DND-41 (cell line): ENCODE measurements at regions not wholly inside any gene's neighbourhood (a gene's known extent, or its start where the extent isn't known, plus 50 kb on each side); places are given as distances from the start of the nearest gene placed in this dataset.

ENCODE experiments used
- ATAC-seq: fragments of 200-7000 bp; cut with Tn5 transposase; 3 replicates; pipeline ENCODE4 v1.9.1; 2021; ENCODE audit warnings: low read depth; ENCODE audit not compliant: insufficient read depth
- DNase-seq: peaks from one replicate; pipeline ENCODE4 v3.0.0-alpha.2; 2020
- H2AFZ ChIP-seq: 2 replicates; pipeline ENCODE4 v1.6.0; 2012; ENCODE audit warnings: low read depth, low read length
- H3K27ac ChIP-seq: 2 replicates; pipeline ENCODE4 v1.5.1; 2012; ENCODE audit warnings: low read length, inconsistent platforms
- H3K27me3 ChIP-seq: fragments of 200-600 bp; sonication (generic); 2 replicates; pipeline ENCODE4 v1.6.0; 2012; ENCODE audit warnings: low read length, mild to moderate bottlenecking, inconsistent platforms; ENCODE audit not compliant: insufficient read depth, poor library complexity
- H3K36me3 ChIP-seq: 2 replicates; pipeline ENCODE4 v1.5.1; 2012; ENCODE audit warnings: low read length, inconsistent platforms; ENCODE audit not compliant: insufficient read depth
- H3K4me1 ChIP-seq: 2 replicates; pipeline ENCODE4 v1.5.1; 2012; ENCODE audit warnings: mild to moderate bottlenecking, low read length; ENCODE audit not compliant: insufficient read depth
- H3K4me2 ChIP-seq: 2 replicates; pipeline ENCODE4 v1.6.0; 2012; ENCODE audit warnings: mild to moderate bottlenecking, moderate library complexity, low read length, inconsistent platforms; ENCODE audit not compliant: insufficient read depth
- H3K4me3 ChIP-seq, 2 experiments: fragments of 200-600 bp in 1 of 2; shearing (Covaris generic) in 1 of 2; 2 replicates each; pipeline ENCODE4 v1.5.1; 2012 to 2016; ENCODE audit warnings: inconsistent platforms in 2 of 2, low read length in 2 of 2, mild to moderate bottlenecking in 2 of 2, low read depth in 1 of 2, moderate library complexity in 1 of 2
- H3K79me2 ChIP-seq: 2 replicates; pipeline ENCODE4 v1.6.0; 2012; ENCODE audit warnings: low read length, inconsistent platforms; ENCODE audit not compliant: insufficient read depth
- H3K9ac ChIP-seq: 2 replicates; pipeline ENCODE4 v1.6.0; 2012; ENCODE audit warnings: low read depth, mild to moderate bottlenecking, inconsistent platforms, low read length, moderate library complexity
- H3K9me3 ChIP-seq: 2 replicates; pipeline ENCODE4 v1.5.1; 2012; ENCODE audit warnings: low read length, moderate library complexity, mild to moderate bottlenecking, inconsistent platforms; ENCODE audit not compliant: insufficient read depth, severe bottlenecking
- H4K20me1 ChIP-seq: 2 replicates; pipeline ENCODE4 v1.6.0; 2012; ENCODE audit warnings: low read length; ENCODE audit not compliant: insufficient read depth
- EZH2 ChIP-seq: IDR thresholded peaks from 3 replicates; pipeline ENCODE4 v1.6.1; 2012; ENCODE audit warnings: borderline replicate concordance, low read depth, mild to moderate bottlenecking, moderate library complexity, low read length, inconsistent platforms; ENCODE audit not compliant: severe bottlenecking
- TF ChIP-seq, protein P1 (sequence below): IDR thresholded peaks from 2 replicates; pipeline ENCODE4 v1.5.1; 2012; ENCODE audit warnings: borderline replicate concordance, low read length, moderate library complexity, mild to moderate bottlenecking; ENCODE audit not compliant: poor library complexity, severe bottlenecking; ENCODE audit errors: extremely low read depth

DNA sequence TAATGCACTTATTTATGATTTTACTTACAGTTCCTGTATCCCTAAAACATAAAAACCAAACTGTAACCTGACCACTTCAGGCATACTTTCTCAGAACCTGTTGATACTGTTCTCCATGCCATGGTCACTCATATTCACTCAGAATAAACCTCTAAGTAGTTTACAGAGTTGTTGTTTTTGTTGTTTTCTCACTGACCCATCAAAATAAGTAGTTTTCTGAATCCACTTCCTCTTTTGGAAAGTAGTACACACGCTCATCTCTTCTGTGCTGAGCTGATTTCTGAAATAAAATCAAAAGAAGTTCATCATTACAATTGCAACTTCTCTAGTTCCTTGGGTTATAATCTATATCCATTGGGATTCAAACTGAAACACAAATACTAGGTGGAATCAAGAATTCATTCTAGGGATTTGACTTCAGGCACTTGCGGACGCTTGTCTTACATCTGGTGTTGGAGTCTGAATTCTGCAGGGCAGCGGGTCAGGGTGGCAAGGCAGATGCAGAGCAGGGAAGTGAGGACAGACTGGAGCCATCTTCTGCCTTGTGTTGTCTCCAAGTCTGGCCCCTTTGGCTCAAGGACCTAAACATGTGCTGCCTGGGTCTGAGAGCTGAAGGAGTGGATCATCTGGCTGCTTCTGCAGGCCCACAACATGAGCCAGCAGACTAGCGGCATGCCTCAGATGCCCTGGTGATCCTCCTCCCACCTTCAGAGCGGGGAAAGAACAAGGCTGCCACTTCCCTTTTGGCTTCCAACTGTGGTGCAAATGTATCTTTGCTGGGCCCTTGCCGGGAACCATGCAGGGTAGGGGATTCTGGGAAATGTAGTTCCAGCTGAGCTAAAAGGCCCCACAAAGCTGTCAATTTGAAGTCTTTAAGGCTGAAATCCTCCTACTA is 167.9 kb upstream of the MYLIP start:
- no peaks in the 10 kb centered on the region for H4K20me1 ChIP-seq
- no peaks in the 10 kb centered on the region for H3K27me3 ChIP-seq
- no peak overlapping the region for H3K4me2 ChIP-seq
- H3K4me1 ChIP-seq, result no peaks in the 10 kb centered on the region
- H3K9me3 ChIP-seq, result no peaks in the 10 kb centered on the region
- H2AFZ ChIP-seq, result peak overlapping the region; percentile 3; the same call in 1 of the 2 replicates
- no peak overlapping the region for H3K9ac ChIP-seq
- TF ChIP-seq, protein P1, sequence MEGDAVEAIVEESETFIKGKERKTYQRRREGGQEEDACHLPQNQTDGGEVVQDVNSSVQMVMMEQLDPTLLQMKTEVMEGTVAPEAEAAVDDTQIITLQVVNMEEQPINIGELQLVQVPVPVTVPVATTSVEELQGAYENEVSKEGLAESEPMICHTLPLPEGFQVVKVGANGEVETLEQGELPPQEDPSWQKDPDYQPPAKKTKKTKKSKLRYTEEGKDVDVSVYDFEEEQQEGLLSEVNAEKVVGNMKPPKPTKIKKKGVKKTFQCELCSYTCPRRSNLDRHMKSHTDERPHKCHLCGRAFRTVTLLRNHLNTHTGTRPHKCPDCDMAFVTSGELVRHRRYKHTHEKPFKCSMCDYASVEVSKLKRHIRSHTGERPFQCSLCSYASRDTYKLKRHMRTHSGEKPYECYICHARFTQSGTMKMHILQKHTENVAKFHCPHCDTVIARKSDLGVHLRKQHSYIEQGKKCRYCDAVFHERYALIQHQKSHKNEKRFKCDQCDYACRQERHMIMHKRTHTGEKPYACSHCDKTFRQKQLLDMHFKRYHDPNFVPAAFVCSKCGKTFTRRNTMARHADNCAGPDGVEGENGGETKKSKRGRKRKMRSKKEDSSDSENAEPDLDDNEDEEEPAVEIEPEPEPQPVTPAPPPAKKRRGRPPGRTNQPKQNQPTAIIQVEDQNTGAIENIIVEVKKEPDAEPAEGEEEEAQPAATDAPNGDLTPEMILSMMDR, result no peak
- no peak for TF ChIP-seq EZH2
- no peak for DNase-seq
- no peaks in the 10 kb centered on the region for H3K79me2 ChIP-seq
- H3K4me3 ChIP-seq, result no peak overlapping the region
- no peaks in the 10 kb centered on the region for H3K36me3 ChIP-seq
- no peak overlapping the region for H3K27ac ChIP-seq
- ATAC-seq, result no peak

DNA sequence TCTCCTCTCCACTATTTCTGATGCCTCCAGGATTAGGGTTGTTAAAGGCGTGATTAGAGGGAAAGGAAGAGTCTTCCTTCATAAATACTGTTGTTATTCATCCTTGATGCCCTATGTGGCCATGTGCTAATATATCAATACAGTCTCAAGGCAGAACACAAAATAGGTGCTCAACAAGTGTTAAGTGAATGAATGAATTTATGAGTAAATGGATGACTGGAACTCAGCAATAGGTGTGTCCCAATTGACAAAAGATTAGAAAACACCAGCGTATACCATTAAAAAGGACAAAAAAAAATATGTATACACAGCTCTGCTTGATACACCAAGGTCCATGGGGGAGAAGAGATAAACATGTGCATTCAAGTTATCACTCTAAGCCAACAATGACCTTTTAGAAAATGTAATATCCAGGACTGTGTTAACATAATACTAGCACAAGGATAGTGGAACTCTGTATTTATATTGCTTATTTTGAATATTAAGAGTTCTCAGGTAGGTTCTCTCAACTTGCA is 171.2 kb upstream of the MYLIP start:
- Histone ChIP-seq H4K20me1 (no peaks in the 10 kb centered on the region), H3K4me1 (no peaks in the 10 kb centered on the region), H3K9me3 (no peaks in the 10 kb centered on the region), H3K79me2 (no peaks in the 10 kb centered on the region), H3K9ac (no peak overlapping the region), H3K27me3 (no peaks in the 10 kb centered on the region), H3K4me2 (no peak overlapping the region), H3K4me3 (no peak overlapping the region), H3K36me3 (no peaks in the 10 kb centered on the region), H3K27ac (no peak overlapping the region), H2AFZ (no peak overlapping the region)
- ATAC-seq (no peak), DNase-seq (no peak)
- no peak for TF ChIP-seq EZH2
- TF ChIP-seq, protein P1, result no peak

DNA sequence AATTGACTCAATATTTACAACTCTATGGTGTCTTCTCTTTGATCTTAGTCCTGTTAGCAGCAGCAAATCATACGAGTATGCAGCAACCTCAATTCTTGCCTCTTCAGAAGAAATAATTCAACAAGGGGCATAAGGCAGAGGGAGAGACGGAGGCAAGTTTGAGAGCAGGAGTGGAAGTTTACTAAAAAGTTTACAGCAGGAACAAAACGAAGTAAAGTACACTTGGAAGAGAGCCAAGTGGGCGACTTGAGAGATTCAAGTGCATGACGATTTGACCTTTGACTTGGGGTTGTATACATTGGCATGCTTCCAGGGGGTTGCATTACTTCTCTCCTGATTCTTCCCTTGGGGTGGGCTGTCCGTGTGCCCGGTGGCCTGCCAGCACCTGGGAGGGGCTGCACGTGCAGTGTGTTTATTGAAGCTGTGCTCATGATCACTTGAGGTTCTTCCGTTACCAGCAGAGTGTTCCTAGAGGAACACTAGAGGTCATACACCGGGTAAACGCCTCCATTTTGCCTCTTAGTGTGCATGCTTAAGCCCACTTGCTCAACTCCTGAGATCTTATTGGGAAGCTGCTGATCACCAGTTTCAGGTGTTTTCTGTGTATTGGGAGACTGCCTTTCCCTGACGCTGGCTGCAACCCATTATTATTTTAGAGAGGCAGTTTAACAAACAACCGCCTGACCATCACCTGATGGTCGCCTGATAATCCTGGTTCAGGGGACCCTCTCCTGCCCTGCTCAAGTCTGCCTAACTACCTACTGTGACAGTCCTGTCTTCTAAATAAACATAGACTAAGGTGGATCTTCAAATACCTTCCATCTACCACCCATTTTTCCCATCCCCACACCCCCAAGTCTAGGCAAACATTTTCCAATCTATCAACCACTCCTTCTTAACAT is 172.4 kb upstream of the MYLIP start:
- H3K27me3 ChIP-seq, result no peaks in the 10 kb centered on the region
- no peaks in the 10 kb centered on the region for H3K9me3 ChIP-seq
- DNase-seq, result no peak
- TF ChIP-seq EZH2, result no peak
- TF ChIP-seq, protein P1, result no peak
- H2AFZ ChIP-seq, result no peak overlapping the region
- no peak for ATAC-seq
- H4K20me1 ChIP-seq, result no peaks in the 10 kb centered on the region
- no peaks in the 10 kb centered on the region for H3K79me2 ChIP-seq
- no peaks in the 10 kb centered on the region for H3K36me3 ChIP-seq
- no peak overlapping the region for H3K27ac ChIP-seq
- no peaks in the 10 kb centered on the region for H3K4me1 ChIP-seq
- H3K9ac ChIP-seq, result no peak overlapping the region
- H3K4me2 ChIP-seq, result no peak overlapping the region
- no peak overlapping the region for H3K4me3 ChIP-seq
